H1 (cell line): ENCODE measurements at regions not wholly inside any gene's neighbourhood (a gene's known extent, or its start where the extent isn't known, plus 50 kb on each side); places are given as distances from the start of the nearest gene placed in this dataset.

ENCODE experiments used
- CTCF ChIA-PET: fragments of 300-600 bp; sonication (Branson Sonifier 250); formaldehyde crosslinking; loops from one replicate; lab custom pipeline; 2021; ENCODE audit not compliant: partially characterized antibody; lab: Charles Lee
- POLR2A ChIA-PET: fragments of 300-600 bp; sonication (Branson Sonifier 250); formaldehyde crosslinking; loops from one replicate; lab custom pipeline; 2021; ENCODE audit warnings: inconsistent platforms; ENCODE audit not compliant: partially characterized antibody; lab: Charles Lee
- DNase-seq, 2 experiments: peaks; one replicate each; pipeline versions ENCODE4 v3.0.0 to v3.0.0-alpha.2; 2010 to 2022; ENCODE audit warnings: low spot score in 2 of 2, low read depth in 1 of 2, mixed read lengths in 1 of 2
- FAIRE-seq: peaks from 2 replicates; lab custom pipeline; 2011; peaks lifted over from hg19 to GRCh38; lab: Jason Lieb, UNC
- H2AFZ ChIP-seq: 2 replicates; pipeline ENCODE4 v1.8.1; 2012; ENCODE audit warnings: low read length, inconsistent platforms
- H2AK5ac ChIP-seq: 2 replicates; pipeline ENCODE4 v1.6.1; 2013; ENCODE audit warnings: low read depth, low read length
- H2BK120ac ChIP-seq: replicated peaks from 2 replicates; pipeline ENCODE3; 2013; ENCODE audit warnings: low read depth, low read length, inconsistent platforms
- H2BK12ac ChIP-seq: 2 replicates; pipeline ENCODE4 v1.6.1; 2013; ENCODE audit warnings: low read depth, low read length
- H2BK15ac ChIP-seq: 2 replicates; pipeline ENCODE4 v1.6.1; 2013; ENCODE audit warnings: low read length
- H2BK20ac ChIP-seq: 2 replicates; pipeline ENCODE4 v1.6.1; 2013; ENCODE audit warnings: low read length
- H2BK5ac ChIP-seq: 2 replicates; pipeline ENCODE4 v1.6.1; 2013; ENCODE audit warnings: low read depth, low read length
- H3K14ac ChIP-seq: 2 replicates; pipeline ENCODE4 v1.6.1; 2013; ENCODE audit warnings: inconsistent platforms; ENCODE audit not compliant: insufficient read length
- H3K18ac ChIP-seq: 2 replicates; pipeline ENCODE4 v1.6.1; 2013; ENCODE audit warnings: low read length; ENCODE audit errors: extremely low read depth
- H3K23ac ChIP-seq: 2 replicates; pipeline ENCODE4 v1.6.1; 2013; ENCODE audit warnings: inconsistent platforms; ENCODE audit not compliant: insufficient read length
- H3K23me2 ChIP-seq: 2 replicates; pipeline ENCODE4 v1.6.1; 2013; ENCODE audit warnings: low read depth, low read length
- H3K27ac ChIP-seq: 2 replicates; pipeline ENCODE4 v1.6.1; 2011; ENCODE audit warnings: low read depth, low read length, inconsistent platforms
- H3K27me3 ChIP-seq, 4 experiments: replicated peaks in 1 of 4; 1 replicate in 1 of 4; 2 replicates in 3 of 4; pipeline versions ENCODE4 v1.6.1 to v1.8.1; 2011 to 2013; ENCODE audit warnings: low read length in 3 of 4, mild to moderate bottlenecking in 3 of 4, inconsistent platforms in 2 of 4, mixed read lengths in 2 of 4, moderate library complexity in 1 of 4; ENCODE audit not compliant: control insufficient read depth in 3 of 4, insufficient read depth in 3 of 4; ENCODE audit errors: extremely low read depth in 1 of 4
- H3K36me3 ChIP-seq, 4 experiments: 2 replicates each; pipeline versions ENCODE4 v1.6.1 to v1.8.1; 2011 to 2013; ENCODE audit warnings: mild to moderate bottlenecking in 4 of 4, low read length in 3 of 4, moderate library complexity in 2 of 4, control low read depth in 1 of 4, inconsistent platforms in 1 of 4; ENCODE audit not compliant: insufficient read depth in 4 of 4, control insufficient read depth in 2 of 4
- H3K4ac ChIP-seq: replicated peaks from 2 replicates; pipeline ENCODE3; 2013; ENCODE audit warnings: low read length, low read depth, mixed read lengths, inconsistent platforms; ENCODE audit not compliant: insufficient read length
- H3K4me1 ChIP-seq, 4 experiments: replicated peaks in 1 of 4; 1 replicate in 1 of 4; 2 replicates in 3 of 4; pipeline versions ENCODE4 v1.6.1 to v1.8.1; 2011 to 2013; ENCODE audit warnings: low read length in 3 of 4, inconsistent platforms in 2 of 4, mixed read lengths in 1 of 4; ENCODE audit not compliant: insufficient read depth in 4 of 4, control insufficient read depth in 3 of 4
- H3K4me2 ChIP-seq, 2 experiments: 2 replicates each; pipeline versions ENCODE4 v1.6.1 to v1.8.1; 2011 to 2013; ENCODE audit warnings: low read depth in 2 of 2, low read length in 2 of 2, control low read depth in 1 of 2, inconsistent platforms in 1 of 2, mild to moderate bottlenecking in 1 of 2; ENCODE audit not compliant: insufficient read depth in 1 of 2
- H3K4me3 ChIP-seq, 4 experiments: fragments of 200-600, 300-600 bp in 1 of 4; sonication (generic), shearing (Covaris generic), sonication (Bioruptor Twin) in 1 of 4; 2 replicates each; pipeline versions ENCODE4 v1.5.1 to v1.8.1; 2011 to 2016; ENCODE audit warnings: low read length in 4 of 4, low read depth in 3 of 4, control low read depth in 2 of 4, inconsistent platforms in 2 of 4, mild to moderate bottlenecking in 2 of 4, mixed read lengths in 1 of 4, moderate library complexity in 1 of 4; ENCODE audit not compliant: insufficient read depth in 2 of 4; ENCODE audit errors: extremely low read depth in 1 of 4
- H3K56ac ChIP-seq: replicated peaks from 2 replicates; pipeline ENCODE3; 2013; ENCODE audit warnings: low read depth, mild to moderate bottlenecking, mixed read lengths, low read length, inconsistent platforms; ENCODE audit not compliant: insufficient read length
- H3K79me1 ChIP-seq: 2 replicates; pipeline ENCODE4 v1.6.1; 2013; ENCODE audit warnings: low read depth, low read length, control low read depth
- H3K79me2 ChIP-seq, 2 experiments: 2 replicates each; pipeline versions ENCODE4 v1.6.1 to v1.8.1; 2012 to 2013; ENCODE audit warnings: low read length in 2 of 2, mild to moderate bottlenecking in 2 of 2, inconsistent platforms in 1 of 2; ENCODE audit not compliant: insufficient read depth in 2 of 2, control insufficient read depth in 1 of 2
- H3K9ac ChIP-seq, 4 experiments: replicated peaks in 1 of 4; 1 replicate in 1 of 4; 2 replicates in 3 of 4; pipeline versions ENCODE4 v1.6.1 to v1.8.1; 2011 to 2013; ENCODE audit warnings: low read depth in 3 of 4, low read length in 3 of 4, control low read depth in 2 of 4, mild to moderate bottlenecking in 2 of 4, moderate library complexity in 2 of 4, inconsistent platforms in 1 of 4; ENCODE audit errors: extremely low read depth in 1 of 4
- H3K9me3 ChIP-seq, 2 experiments: 2 replicates each; pipeline versions ENCODE4 v1.6.1 to v1.8.1; 2012 to 2013; ENCODE audit warnings: mild to moderate bottlenecking in 2 of 2, moderate library complexity in 2 of 2, control low read depth in 1 of 2, inconsistent platforms in 1 of 2, low read depth in 1 of 2, low read length in 1 of 2, mixed read lengths in 1 of 2; ENCODE audit not compliant: insufficient read depth in 2 of 2
- H4K20me1 ChIP-seq, 2 experiments: replicated peaks in 1 of 2; 2 replicates each; pipeline versions ENCODE3 to v1.8.1; 2011 to 2013; ENCODE audit warnings: inconsistent platforms in 2 of 2, low read length in 2 of 2, mild to moderate bottlenecking in 1 of 2; ENCODE audit not compliant: insufficient read depth in 2 of 2, control insufficient read depth in 1 of 2
- H4K5ac ChIP-seq: 2 replicates; pipeline ENCODE4 v1.6.1; 2013; ENCODE audit warnings: low read length, low read depth, mixed read lengths, inconsistent platforms; ENCODE audit not compliant: insufficient read length
- H4K8ac ChIP-seq: 2 replicates; pipeline ENCODE4 v1.8.0; 2013; ENCODE audit warnings: mild to moderate bottlenecking, moderate library complexity, low read length, inconsistent platforms; ENCODE audit not compliant: insufficient read depth; ENCODE audit errors: extremely low read depth
- H4K91ac ChIP-seq: replicated peaks from 2 replicates; pipeline ENCODE3; 2013; ENCODE audit warnings: low read length, mixed read lengths, inconsistent platforms; ENCODE audit not compliant: insufficient read length
- GTF2F1 ChIP-seq: IDR thresholded peaks from 2 replicates; pipeline ENCODE4 v1.6.1; 2012; ENCODE audit warnings: low read depth, low read length, improper control_type of control experiment, borderline replicate concordance
- RAD21 ChIP-seq, 2 experiments: IDR thresholded peaks in 1 of 2; conservative IDR thresholded peaks in 1 of 2; 2 replicates each; pipeline ENCODE4 v1.6.1; 2011; ENCODE audit warnings: low read depth in 2 of 2, low read length in 2 of 2, improper control_type of control experiment in 1 of 2, inconsistent platforms in 1 of 2, mild to moderate bottlenecking in 1 of 2, moderate library complexity in 1 of 2
- RBBP5 ChIP-seq: IDR thresholded peaks from 2 replicates; pipeline ENCODE4 v1.7.1; 2012; ENCODE audit warnings: low read depth, mild to moderate bottlenecking, inconsistent platforms, low read length, moderate library complexity, borderline replicate concordance
- USF2 ChIP-seq: IDR thresholded peaks from 2 replicates; pipeline ENCODE4 v1.6.1; 2011; ENCODE audit warnings: low read length, improper control_type of control experiment
- WGBS, 2 experiments: shearing (Covaris generic) in 1 of 2; methylation state at CpG; one replicate each; pipeline versions ENCODE4 v1.1.6 to v1.1.7; 2013 to 2015; ENCODE audit warnings: low lambda C conversion rate in 2 of 2, mixed read lengths in 2 of 2, inconsistent platforms in 1 of 2, low coverage in 1 of 2, missing lambda C conversion rate in 1 of 2; ENCODE audit not compliant: insufficient replicate concordance in 2 of 2, insufficient coverage in 1 of 2, insufficient read length in 1 of 2; ENCODE audit errors: extremely low coverage in 1 of 2, missing lambda C conversion rate in 1 of 2; 5-methylcytosine and 5-hydroxymethylcytosine counted together
- TF ChIP-seq, protein P1 (sequence below), 3 experiments: IDR thresholded peaks; 1 replicate in 2 of 3; 2 replicates in 1 of 3; pipeline versions ENCODE4 v1.5.1 to v1.6.1; 2011; ENCODE audit warnings: low read length in 3 of 3, mild to moderate bottlenecking in 3 of 3, inconsistent platforms in 2 of 3, low read depth in 1 of 3, moderate library complexity in 1 of 3; ENCODE audit not compliant: insufficient read depth in 1 of 3; ENCODE audit errors: control extremely low read depth in 1 of 3

DNA sequence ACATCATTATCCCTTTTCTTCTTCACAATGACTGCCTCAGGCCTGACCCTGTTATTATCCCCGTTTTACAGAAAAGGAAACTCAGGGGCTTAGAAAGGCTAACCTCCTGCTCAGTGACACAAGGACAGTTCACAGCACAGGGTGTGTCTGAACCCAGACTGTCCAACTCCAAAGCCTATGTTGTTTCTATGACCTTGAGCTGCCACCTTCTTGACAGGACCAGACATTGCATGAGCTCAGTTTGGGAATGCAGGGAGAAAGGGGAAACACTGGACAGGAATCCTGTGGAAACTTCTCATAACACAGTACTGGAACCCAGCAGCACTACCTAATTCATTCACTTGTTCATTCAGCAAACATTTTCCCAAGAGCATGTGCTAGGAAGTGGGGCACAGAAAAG, 472.8 kb downstream of the CDK5RAP2 start:
- Histone ChIP-seq H2AK5ac (no peak overlapping the region), H2BK20ac (no peak overlapping the region), H2BK15ac (no peak overlapping the region), H2AFZ (no peak overlapping the region), H4K5ac (no peak overlapping the region), H3K4me3 (no peak overlapping the region), H3K9ac (no peak overlapping the region), H3K23ac (no peak overlapping the region), H2BK5ac (no peak overlapping the region), H2BK12ac (no peak overlapping the region), H3K4ac (no peak overlapping the region), H2BK120ac (no peak overlapping the region), H4K20me1 (no peaks in the 10 kb centered on the region), H3K27ac (no peak overlapping the region), H3K36me3 (no peaks in the 10 kb centered on the region), H3K18ac (no peak overlapping the region), H3K23me2 (no peaks in the 10 kb centered on the region), H3K14ac (no peak overlapping the region), H3K27me3 (no peaks in the 10 kb centered on the region), H4K8ac (no peak overlapping the region), H3K4me2 (no peak overlapping the region), H3K4me1 (no peaks in the 10 kb centered on the region), H3K79me2 (no peaks in the 10 kb centered on the region), H3K56ac (no peak overlapping the region), H3K9me3 (no peaks in the 10 kb centered on the region), H4K91ac (no peak overlapping the region), H3K79me1 (no peaks in the 10 kb centered on the region)
- ChIA-PET CTCF (interaction anchor here (1.2 to 2.7 kb wide), 6 partner anchors 10 to 242 kb away, joined by 4 to 13 read pairs (median 10); no protein-coding TSS in a partner anchor), POLR2A (no interaction called here)
- DNase-seq (no peak), FAIRE-seq (no peak)
- TF ChIP-seq RAD21 (IDR thresholded peaks at IDR 0.05 in 1 of 2, conservative IDR thresholded peaks at IDR 0.05 in 1 of 2; ENCODE audit: low read depth in 2 of 2, low read length in 2 of 2) (peak; percentile 36 to 57), GTF2F1 (no peak), USF2 (no peak), RBBP5 (no peak)
- TF ChIP-seq, protein P1, sequence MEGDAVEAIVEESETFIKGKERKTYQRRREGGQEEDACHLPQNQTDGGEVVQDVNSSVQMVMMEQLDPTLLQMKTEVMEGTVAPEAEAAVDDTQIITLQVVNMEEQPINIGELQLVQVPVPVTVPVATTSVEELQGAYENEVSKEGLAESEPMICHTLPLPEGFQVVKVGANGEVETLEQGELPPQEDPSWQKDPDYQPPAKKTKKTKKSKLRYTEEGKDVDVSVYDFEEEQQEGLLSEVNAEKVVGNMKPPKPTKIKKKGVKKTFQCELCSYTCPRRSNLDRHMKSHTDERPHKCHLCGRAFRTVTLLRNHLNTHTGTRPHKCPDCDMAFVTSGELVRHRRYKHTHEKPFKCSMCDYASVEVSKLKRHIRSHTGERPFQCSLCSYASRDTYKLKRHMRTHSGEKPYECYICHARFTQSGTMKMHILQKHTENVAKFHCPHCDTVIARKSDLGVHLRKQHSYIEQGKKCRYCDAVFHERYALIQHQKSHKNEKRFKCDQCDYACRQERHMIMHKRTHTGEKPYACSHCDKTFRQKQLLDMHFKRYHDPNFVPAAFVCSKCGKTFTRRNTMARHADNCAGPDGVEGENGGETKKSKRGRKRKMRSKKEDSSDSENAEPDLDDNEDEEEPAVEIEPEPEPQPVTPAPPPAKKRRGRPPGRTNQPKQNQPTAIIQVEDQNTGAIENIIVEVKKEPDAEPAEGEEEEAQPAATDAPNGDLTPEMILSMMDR (IDR thresholded peaks at IDR 0.05; ENCODE audit: control extremely low read depth in 1 of 3, insufficient read depth in 1 of 3, low read depth in 1 of 3, low read length in 3 of 3): peak in 1 of 3 experiments; percentile 15; a peak in 2 of 4 replicates
- WGBS, 2 experiments: 76% methylated on average over 1 of the region's 1 CpG; no CpG with 5 or more reads in 1 of the 2 experiments
